ENCODE measurements at regions not wholly inside any gene's neighbourhood (a gene's known extent, or its start where the extent isn't known, plus 50 kb on each side); places are given as distances from the start of the nearest gene placed in this dataset.

DNA sequence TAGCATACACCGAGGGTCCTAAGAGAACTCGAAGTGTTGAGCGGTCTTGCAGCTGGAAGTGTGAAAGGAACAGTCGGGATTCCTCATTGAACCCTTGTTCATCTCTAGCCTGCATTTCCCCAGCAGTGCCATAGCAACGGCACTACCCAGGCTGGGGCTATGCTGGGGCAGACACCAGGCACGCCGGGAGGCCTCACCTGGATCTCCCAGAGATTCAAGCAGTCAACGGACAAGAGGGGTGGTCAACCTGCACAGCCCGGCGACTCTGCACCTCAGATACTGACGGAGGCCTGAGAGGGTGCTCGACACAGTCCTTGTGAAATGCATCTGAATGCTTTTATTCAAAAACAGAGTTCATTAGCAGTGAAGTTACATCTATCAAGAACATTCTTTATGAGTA is 604.2 kb downstream of the GALR1 start:
- no peaks in the 10 kb centered on the region for H3K36me3 ChIP-seq
- no peak for DNase-seq
- H3K4me1 ChIP-seq, result no peaks in the 10 kb centered on the region
- no peak overlapping the region for H3K27ac ChIP-seq
- WGBS, 5 donors, result 82 to 87% (median 85%) methylated on average over 12 of the region's 12 CpGs
- H3K9me3 ChIP-seq, result no peaks in the 10 kb centered on the region
- H3K4me3 ChIP-seq, result no peak overlapping the region
- H3K27me3 ChIP-seq, result peaks cover 0 to 10% (median 0%) of the 10 kb centered on the region in 3 donors
- intact Hi-C loops (cut with DNase I; ENCODE audit: low total_unique reads), result no loop called here
- no peak for TF ChIP-seq POLR2AphosphoS5 (IDR thresholded peaks at IDR 0.05)
- TF ChIP-seq, protein P1, sequence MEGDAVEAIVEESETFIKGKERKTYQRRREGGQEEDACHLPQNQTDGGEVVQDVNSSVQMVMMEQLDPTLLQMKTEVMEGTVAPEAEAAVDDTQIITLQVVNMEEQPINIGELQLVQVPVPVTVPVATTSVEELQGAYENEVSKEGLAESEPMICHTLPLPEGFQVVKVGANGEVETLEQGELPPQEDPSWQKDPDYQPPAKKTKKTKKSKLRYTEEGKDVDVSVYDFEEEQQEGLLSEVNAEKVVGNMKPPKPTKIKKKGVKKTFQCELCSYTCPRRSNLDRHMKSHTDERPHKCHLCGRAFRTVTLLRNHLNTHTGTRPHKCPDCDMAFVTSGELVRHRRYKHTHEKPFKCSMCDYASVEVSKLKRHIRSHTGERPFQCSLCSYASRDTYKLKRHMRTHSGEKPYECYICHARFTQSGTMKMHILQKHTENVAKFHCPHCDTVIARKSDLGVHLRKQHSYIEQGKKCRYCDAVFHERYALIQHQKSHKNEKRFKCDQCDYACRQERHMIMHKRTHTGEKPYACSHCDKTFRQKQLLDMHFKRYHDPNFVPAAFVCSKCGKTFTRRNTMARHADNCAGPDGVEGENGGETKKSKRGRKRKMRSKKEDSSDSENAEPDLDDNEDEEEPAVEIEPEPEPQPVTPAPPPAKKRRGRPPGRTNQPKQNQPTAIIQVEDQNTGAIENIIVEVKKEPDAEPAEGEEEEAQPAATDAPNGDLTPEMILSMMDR (IDR thresholded peaks at IDR 0.05), result no peak

DNA sequence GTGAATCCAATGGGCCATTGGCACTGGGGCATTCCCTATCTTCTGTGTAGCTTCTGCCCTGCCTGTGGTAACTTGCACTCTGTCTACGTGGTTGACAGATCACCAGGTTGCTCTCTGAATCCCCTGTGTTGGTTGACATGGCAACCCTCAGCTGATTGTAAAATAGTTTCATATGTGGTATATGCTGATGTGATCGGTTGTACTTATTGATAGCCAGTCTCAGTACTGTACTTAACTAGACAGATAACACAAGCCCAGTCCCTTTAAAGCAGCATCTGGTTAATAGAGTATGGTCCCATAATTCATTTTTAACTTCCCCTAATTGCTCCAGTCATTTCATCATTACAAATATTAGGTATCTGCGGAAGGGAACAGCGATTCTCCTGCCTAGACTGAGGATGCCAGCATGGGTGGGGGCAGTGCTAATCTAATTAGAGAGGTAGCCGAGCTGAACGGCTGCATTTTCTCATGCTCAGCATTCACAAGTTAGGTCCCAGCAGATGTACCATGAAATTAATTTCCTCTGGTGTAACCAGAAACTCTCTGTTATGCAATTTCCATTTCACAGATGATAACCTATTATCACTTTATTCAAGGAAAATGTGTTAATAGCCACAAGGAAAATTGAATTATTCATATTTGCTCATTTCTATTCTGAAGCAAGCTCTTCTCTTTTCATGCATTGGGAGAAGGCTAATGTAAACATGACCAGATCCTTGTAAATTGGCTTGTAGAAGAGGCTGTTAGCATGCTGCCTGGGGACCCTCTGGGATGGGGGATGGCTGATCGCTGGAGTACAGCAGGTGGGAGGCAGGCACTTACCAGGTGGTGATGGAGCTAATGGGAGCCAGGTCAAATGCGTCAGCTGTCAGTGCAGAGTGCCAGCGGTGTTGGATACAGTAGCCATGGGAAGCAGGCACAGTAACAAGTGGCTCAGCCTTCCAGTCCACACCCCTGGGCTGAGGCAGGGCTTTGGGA is 608.3 kb downstream of the GALR1 start:
- intact Hi-C loops (cut with DNase I; ENCODE audit: low total_unique reads), result no loop called here
- TF ChIP-seq POLR2A (IDR thresholded peaks at IDR 0.05), result no peak
- H3K27ac ChIP-seq, result no peak overlapping the region
- 47 to 60% (median 50%) methylated on average over 8 to 9 of the region's 9 CpGs for WGBS, 5 donors
- peak in 1 of 2 donors; percentile 39 for DNase-seq
- no peak overlapping the region for H3K4me3 ChIP-seq
- no peaks in the 10 kb centered on the region for H3K36me3 ChIP-seq
- no peaks in the 10 kb centered on the region for H3K4me1 ChIP-seq
- no peaks in the 10 kb centered on the region for H3K9me3 ChIP-seq
- H3K27me3 ChIP-seq, result peaks cover 0 to 8% (median 0%) of the 10 kb centered on the region in 3 donors

DNA sequence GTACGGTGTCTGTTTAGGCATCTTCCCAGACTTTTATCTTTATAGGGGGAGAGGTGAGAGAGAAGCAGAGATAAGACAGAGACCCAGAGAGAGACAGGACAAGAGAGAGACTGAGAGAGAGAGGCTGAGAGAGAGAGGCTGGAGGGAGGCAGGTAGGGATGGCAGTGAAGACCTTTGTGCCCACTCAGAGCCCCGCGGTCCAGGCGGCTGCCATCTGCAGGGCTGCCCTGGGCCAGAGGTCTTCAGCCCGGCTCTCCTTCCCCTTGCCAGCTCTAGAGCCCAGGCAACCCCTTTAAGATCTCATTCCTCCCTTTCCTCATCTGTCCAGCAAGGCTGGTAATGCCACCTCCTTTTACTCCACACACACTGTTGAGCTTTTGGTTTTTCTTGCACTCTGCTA is 610.0 kb downstream of the GALR1 start:
- TF ChIP-seq EP300 (IDR thresholded peaks at IDR 0.05) (no peak), POLR2A (IDR thresholded peaks at IDR 0.05) (no peak), POLR2AphosphoS5 (IDR thresholded peaks at IDR 0.05) (no peak)
- TF ChIP-seq, protein P1 (IDR thresholded peaks at IDR 0.05), result no peak
- Histone ChIP-seq H3K4me3 (no peak overlapping the region), H3K36me3 (no peaks in the 10 kb centered on the region), H3K4me1 (no peaks in the 10 kb centered on the region), H3K9me3 (no peaks in the 10 kb centered on the region), H3K27me3 (peaks cover 0 to 6% (median 0%) of the 10 kb centered on the region in 3 donors), H3K27ac (no peak overlapping the region)
- DNase-seq, result no peak
- intact Hi-C loops (cut with DNase I; ENCODE audit: low total_unique reads), result no loop called here
- 74 to 92% (median 85%) methylated on average over 5 of the region's 5 CpGs for WGBS, 5 donors

DNA sequence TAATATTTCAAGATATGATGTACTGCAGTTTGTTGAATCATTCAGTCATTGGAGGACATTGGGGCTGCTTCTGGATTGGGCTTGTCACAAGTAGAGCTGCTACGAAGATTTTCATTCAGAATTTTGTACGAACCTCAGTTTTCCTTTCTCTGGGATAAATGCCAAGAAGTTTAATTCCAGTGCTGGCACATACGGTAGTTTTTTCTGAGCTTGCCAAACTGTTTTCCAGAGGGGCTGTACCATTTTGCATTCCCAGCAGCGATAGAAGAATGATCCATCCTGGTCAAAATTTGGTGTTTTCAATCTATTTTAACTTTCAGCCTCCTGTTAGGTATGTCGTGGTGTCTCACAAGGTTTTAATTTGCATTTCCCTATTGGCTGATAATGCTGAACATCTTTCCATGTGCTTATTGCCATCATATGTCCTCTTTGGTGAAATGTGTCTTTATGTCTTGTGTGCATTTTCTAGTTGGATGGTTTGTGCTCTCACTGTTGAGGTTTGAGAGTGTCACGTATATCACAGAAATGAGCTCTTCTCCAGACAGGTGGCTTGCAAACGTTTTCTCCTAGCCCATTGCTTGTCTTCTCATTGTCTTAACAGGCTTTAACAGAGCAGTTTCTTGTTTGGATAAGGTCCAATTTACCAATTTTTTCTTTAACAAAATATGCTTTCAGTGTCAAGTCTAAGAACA is 612.6 kb downstream of the GALR1 start:
- Histone ChIP-seq H3K27ac (no peak overlapping the region), H3K4me3 (no peak overlapping the region), H3K36me3 (no peaks in the 10 kb centered on the region), H3K9me3 (peaks cover 0 to 12% (median 2%) of the 10 kb centered on the region in 4 donors), H3K27me3 (peaks cover 0 to 13% (median 0%) of the 10 kb centered on the region in 3 donors), H3K4me1 (no peaks in the 10 kb centered on the region)
- TF ChIP-seq, protein P1 (IDR thresholded peaks at IDR 0.05), result no peak
- TF ChIP-seq POLR2A (IDR thresholded peaks at IDR 0.05) (no peak), POLR2AphosphoS5 (IDR thresholded peaks at IDR 0.05) (no peak), EP300 (IDR thresholded peaks at IDR 0.05) (no peak)
- WGBS, 5 donors, result 57 to 77% (median 72%) methylated on average over 7 of the region's 7 CpGs
- DNase-seq, result no peak
- intact Hi-C loops (cut with DNase I; ENCODE audit: low total_unique reads), result no loop called here
